ENCODE measurements at regions not wholly inside any gene's neighbourhood (a gene's known extent, or its start where the extent isn't known, plus 50 kb on each side); places are given as distances from the start of the nearest gene placed in this dataset.
"Not testable (repeated sequence)": the region's sequence is repeated elsewhere in the genome, so short reads cannot be mapped to it uniquely, and the experiment has no call there.

DNA sequence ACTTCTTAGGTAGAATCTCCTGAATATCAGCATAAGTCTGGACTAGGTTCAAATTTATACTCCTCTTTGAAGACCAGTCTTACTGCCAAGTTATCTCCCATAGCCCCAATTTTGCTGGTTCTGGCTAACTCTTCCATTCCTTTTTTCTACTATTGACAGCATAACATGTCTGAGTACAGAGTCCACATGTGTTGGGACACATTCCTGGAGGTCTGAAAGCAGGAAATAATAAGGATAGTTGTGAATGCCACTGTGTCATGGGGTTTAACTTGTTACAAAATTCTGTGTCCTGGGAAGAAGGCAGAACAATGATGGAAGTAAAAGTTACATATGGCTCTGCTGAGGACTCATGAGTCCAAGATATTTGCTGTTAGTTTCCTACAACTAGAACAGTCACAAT, 57.4 kb upstream of the ZBTB20 start:
- DNase-seq (no peak), ATAC-seq (no peak)
- intact Hi-C loops (cut with micrococcal nuclease): no loop called here

DNA sequence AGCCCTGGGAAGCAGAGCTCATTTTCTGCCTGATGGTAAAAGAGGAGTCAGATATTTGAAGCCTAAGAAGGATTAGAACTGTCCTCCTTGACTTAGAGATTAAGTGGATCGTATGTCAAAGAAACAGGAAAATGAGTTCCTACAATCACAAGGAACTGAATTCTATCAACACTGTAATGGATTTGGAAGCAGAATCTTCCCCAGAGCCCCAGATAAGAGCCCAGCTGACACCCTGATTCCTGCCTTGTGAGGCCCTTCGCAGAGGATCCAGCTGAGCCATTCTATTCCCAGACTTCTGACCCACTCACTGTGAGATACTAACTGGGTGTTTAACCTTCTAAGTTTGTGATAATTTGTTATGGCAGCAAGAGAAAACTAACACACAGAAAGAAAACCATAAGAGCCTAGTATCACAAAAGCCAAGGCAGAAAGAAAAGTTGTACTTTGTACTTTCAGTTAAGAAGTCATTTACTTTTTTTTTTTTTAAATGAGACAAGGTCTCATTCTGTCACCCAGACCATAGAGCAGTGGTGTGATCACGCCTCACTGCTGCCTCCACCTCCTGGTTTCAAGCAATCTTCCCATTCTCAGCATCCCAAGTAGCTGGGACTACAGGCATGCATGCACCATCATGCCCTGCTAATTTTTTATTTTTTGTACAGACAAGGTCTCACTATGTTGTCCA, 61.1 kb upstream of the ZBTB20 start:
- intact Hi-C loops (cut with micrococcal nuclease): no loop called here
- DNase-seq (no peak), ATAC-seq (no peak)

DNA sequence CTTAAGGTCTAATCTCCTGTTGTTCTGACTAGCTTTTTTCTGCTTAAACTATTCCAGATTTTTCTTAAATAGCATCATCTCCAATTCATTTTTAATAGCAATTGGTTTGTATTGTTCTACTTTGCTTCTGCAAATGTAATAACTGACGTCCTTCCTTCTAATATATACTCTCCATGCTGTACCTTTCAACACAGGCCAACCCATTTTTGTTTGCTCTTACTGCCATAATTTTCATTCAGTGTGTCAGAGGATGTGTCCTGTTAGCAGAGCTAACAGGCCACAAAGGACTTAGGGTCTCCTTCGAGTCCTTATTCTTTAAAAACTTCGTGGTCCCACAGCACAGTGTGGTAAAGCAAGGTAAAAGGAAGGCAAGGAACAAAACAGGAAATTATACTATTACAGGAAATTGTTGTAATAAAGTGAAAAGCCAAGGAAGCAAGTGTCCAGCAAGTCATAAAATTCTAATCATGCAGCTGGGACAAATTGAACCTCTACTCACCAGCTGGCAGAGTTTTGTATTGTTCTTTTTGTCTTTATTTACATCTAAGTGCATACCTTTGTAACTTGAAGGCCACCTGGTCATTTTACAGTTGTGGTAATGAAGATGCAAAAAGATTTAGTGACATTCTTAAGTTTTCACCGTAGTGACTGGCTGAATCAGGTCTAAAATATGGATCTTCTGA, 64.9 kb upstream of the ZBTB20 start:
- DNase-seq: no peak
- no peak for ATAC-seq
- intact Hi-C loops (cut with micrococcal nuclease): loop anchor here (10.0 kb wide), 1 partner anchor 363 kb away; no protein-coding TSS in a partner anchor

DNA sequence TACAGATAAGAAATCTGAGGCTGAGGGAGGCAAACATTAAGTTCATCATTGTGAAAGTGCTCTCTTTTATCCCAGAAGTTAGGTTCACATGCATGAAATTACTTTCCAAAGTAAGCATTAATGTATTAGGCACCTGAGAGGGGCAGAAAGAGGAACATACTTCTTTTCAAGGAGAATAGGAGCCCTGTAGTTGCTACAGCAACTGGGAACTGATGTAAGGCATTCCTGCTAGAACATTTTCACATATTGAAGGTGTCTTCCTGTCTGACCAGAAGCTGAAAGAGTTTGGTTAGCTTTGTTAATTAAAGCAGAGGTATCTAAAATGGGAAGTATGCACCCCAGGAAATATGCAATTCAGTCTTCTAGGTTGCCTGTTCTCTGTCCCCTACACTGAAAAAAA, 65.5 kb upstream of the ZBTB20 start:
- intact Hi-C loops (cut with micrococcal nuclease): loop anchor here (10.0 kb wide), 1 partner anchor 362 kb away; no protein-coding TSS in a partner anchor

DNA sequence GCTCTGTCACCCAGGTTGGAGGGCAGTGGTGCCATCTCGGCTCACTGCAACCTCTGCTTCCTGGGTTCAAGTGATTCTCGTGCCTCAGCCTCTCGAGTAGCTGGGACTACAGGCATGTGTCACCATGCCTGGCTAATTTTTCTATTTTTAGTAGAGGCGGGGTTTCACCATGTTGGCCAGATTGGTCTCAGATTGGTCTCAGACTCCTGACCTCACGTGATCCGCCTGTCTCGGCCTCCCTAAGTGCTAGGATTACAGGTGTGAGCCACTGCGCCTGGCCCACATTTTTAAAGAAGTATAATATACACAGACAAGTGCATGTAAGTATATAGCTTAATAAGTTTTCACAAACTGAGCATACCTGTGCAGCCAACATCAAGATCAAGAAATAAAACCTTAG, 66.0 kb upstream of the ZBTB20 start:
- intact Hi-C loops (cut with micrococcal nuclease): loop anchor here (10.0 kb wide), 1 partner anchor 362 kb away; no protein-coding TSS in a partner anchor
- not testable (repeated sequence) for ATAC-seq, DNase-seq

More for the DNA sequence above, 65.5 kb upstream of the ZBTB20 start:
- no peak for ATAC-seq
- no peak for DNase-seq

DNA sequence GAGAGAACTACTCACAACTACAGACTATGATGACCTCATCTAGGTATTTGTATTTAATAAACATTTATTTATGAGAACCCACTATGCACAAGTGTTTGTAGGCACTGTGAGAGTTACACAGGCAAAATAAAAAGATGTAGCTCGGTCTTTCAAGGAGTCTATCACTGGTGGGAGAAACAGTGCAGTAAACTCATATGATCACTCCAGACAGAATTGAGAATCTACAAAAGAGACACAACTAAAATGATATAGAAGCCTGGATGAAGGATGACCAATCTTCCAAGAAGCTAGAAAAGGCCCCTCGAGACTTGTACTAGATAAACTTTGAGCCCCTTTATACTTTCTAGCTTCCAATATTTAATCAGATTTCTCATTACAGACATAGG, 70.2 kb upstream of the ZBTB20 start:
- ATAC-seq (no peak), DNase-seq (no peak)
- intact Hi-C loops (cut with micrococcal nuclease): loop anchor here (2.0 to 10.0 kb wide), 2 partner anchors 358 to 476 kb away; no protein-coding TSS in a partner anchor

DNA sequence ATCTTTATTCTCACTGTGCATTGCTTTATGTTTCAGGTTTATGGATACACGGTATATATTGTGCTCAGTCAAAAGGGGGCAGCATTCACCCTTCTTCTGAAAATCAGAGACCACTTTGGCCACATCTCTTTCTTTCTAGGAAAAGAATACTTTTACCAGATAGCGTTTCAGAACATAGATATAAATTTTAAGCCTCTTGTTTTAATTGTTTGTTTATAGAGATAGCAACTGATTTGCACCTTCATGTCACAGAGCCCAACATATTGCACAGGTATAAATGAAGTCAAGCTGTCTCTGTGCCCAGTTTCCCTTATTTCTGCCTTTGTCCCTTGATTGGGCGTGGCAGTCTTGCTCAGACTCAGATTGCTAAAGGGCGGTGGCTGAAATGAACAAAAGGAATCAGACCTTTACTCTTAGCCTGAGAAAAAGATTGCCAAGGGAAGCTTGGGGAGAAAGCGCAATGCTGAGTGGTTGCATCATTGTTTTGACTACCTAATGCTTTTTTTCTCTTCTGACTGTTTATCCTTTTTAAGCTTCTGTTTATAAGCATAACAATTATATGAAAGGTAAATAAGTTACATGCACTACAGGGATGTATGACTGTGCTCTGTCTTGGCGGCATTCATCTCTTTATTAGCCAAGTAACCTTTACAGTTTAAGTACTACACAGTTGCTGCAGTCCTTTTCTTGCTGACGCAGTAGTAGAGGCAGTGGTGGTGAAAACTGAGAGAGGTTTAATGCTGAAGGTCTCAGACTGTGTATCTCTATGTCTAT, 70.8 kb upstream of the ZBTB20 start:
- peak; percentile 82 for ATAC-seq
- no peak for DNase-seq
- intact Hi-C loops (cut with micrococcal nuclease): loop anchor here (2.0 to 10.0 kb wide), 2 partner anchors 357 to 475 kb away; no protein-coding TSS in a partner anchor

DNA sequence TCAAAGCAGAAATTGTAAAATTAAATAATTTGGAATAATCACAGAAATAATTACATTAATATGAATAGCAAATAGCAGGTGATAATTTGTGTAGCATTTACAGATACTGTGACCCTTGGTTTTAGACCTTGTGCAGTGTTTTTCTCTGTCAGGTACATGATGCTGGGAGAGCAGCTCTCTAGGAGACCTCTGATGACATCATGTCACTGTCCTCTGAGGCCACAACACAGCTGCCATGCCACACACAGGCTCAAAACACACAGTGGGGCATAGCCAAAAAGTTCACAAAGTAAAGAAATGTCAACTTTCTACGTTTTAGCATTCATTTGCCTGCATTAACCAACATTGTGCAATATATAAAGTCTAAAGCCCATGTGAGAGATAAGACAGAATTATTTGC, 71.8 kb upstream of the ZBTB20 start:
- intact Hi-C loops (cut with micrococcal nuclease): loop anchor here (10.0 kb wide), 1 partner anchor 356 kb away; no protein-coding TSS in a partner anchor
- ATAC-seq: no peak
- no peak for DNase-seq

DNA sequence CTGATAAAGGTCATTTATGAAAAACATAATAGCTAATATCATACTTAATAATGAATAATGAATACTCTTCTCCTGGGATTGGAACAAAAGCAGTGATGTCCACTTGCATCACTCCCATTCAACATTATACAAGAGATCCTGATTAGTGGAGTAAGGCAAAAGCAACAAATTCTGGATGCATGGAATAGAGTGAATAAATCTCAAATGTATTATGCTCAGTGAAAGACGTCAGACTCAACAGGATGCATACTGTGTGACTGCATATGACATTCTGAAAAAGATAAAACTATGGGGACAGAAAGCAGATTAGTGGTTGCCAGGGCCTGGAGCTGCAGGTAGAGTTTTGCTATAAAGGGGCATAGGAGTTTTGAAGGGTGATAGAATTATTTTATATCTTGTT, 77.6 kb upstream of the ZBTB20 start:
- no peak for ATAC-seq
- intact Hi-C loops (cut with micrococcal nuclease): no loop called here

DNA sequence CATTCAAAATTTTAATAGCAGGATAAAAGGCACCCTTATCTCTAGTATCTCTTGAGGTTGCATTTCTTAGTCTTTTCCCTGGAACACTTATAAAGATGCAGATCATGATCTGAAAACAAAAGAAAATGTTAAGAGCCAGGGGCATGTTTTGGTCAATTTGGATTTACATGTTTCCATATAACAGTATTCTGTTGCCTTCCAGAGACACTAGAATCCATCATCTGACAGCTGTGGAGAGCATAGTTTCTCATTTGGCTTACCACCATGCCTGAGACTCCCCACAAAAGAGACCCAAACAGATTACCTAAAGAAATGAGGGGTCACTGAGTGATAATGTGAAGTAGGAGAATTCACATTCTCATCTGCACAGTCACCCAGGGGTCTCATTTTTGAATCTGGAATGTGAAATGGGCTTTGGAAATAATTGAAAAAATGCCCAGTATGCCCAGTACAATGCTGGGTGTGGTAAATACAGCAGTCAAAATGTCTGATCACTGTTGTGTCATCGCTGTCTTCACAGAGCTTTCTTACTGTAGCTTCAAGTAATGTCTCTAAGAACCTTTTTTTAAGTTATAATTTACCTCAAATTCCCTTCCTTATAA, 79.9 kb upstream of the ZBTB20 start:
- ATAC-seq: no peak
- intact Hi-C loops (cut with micrococcal nuclease): no loop called here

More for the DNA sequence above, 77.6 kb upstream of the ZBTB20 start:
- no peak for DNase-seq

DNA sequence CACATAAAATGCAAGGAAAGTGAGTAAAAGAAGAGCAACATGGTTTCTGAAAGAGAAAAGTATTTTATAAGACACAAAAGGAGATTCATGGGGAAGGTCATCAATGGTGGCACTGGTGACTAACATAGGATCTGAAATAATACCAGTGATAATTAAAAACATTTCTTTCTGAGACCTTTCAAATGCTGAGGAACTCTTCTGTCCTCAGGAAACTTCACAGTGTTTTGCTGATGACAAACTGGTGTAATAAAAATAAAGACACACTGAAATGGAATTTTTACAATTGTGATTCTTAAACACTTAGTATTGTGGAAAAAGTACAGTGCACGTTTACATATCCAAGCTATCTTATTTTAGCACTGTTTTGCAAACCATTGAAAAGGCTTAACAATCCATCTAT, 80.4 kb upstream of the ZBTB20 start:
- intact Hi-C loops (cut with micrococcal nuclease): no loop called here
- ATAC-seq (no peak), DNase-seq (no peak)

More for the DNA sequence above, 79.9 kb upstream of the ZBTB20 start:
- DNase-seq: no peak

DNA sequence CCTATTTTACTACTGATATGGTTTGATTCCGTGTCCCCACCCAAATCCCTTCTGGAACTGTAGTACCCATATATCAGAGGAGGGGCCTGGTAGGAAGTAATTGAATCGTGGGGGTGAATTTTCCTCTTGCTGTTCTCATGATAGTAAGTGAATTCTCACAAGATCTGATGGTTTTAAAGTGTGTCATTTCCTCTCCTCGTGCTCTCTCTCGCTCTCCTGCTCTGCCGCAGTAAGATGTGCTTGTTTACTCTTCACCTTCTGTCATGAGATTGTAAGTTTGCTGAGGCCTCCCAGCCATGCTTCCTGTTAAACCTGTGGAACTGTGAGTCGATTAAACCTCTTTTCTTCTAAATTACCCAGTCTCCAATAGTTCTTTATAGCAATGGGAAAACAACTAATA, 81.2 kb upstream of the ZBTB20 start:
- DNase-seq: no peak
- intact Hi-C loops (cut with micrococcal nuclease): no loop called here
- no peak for ATAC-seq

DNA sequence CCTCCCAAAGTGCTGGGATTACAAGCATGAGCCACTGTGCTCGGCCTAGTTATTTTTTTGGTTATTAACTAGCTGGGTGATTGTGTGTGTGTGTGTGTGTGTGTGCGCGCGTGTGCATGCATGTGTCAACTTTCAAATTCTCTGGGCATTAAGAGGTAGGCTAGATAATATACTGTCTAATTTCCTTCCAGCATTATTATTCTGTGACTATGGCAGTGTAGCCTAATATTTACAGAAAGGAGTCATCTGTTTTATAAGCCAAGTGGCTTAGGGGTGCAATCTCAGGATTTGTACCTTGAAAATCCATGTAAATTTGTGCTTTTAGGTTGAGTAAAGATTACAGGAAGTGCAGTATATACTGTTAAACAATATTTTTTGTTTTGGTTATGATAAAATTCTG, 85.1 kb upstream of the ZBTB20 start:
- intact Hi-C loops (cut with micrococcal nuclease): no loop called here
- DNase-seq (no peak), ATAC-seq (no peak)

DNA sequence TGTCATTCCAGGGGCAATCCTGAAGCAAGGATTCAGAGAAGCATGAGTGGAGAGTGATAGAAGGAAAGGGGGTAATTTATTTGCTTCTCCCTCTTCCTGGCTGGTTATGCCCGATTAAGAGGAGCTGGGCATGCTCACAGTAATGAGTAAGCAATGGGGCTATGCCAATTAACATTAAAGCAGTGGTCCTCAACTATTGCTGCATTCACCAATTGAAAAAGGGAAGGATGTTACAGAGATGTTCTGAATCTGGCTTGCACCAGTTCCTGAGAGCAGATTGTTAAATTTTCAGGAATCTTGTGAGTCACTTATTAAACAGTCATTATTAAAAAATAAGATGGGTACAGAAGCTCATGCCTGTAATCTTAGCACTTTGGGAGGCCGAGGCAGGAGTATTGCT, 85.9 kb upstream of the ZBTB20 start:
- DNase-seq (no peak), ATAC-seq (no peak)
- intact Hi-C loops (cut with micrococcal nuclease): no loop called here

DNA sequence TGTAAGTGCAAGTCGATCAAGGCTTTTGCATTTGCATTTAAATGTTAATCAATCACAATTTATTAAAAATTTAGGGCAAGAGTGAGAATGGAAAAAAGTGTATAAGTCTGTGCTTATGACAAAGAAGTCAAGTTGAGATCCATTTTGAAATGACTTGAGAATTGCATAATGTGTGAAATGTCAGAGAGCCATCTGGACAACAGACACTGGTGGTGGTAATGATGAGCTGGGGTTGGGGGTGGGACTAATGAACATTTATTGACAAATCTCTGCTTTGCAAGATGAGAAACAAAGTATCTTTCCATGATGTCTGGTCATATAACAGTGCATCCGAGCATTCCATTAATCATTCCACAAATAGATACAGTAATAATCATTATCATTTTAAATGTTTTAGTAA, 89.4 kb upstream of the ZBTB20 start:
- ATAC-seq (no peak), DNase-seq (no peak)
- intact Hi-C loops (cut with micrococcal nuclease): no loop called here

DNA sequence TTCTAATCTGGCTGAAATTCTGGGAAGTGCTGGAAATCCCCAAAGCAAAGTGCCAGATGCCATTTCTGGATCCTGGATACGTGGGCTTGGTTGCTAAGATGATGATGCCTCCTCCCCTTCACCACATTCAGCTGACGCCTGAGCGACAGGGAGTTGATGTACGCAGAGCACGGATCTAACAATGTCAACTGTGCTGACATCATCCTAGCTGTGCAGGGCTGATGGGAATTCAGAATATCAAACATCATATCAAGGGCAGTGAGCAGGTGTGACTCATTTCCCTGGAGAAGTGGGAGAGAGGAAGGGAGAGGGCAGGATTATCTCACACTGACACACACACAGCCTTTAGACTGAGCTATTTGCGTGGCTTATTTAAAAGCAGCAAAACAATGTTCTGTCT, 92.6 kb upstream of the ZBTB20 start:
- DNase-seq: peak; percentile 47
- peak; percentile 97 for ATAC-seq
- intact Hi-C loops (cut with micrococcal nuclease): no loop called here

DNA sequence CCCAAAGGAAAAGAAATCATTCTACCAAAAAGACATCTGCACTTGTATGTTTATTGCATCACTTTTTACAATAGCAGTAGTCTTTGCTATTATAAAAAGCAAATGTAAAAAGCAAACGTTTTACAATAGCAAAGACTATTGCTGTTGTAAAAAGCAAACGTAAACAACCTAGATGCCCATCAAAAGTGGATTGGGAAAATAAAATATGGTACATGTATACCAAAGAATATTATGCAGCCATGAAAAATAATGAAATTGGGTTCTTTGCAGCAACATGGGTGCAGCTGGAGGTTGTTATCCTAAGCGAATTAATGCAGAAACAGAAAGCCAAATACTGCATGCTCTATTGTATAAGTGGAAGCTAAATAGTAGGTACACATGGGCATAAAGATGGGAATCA, 97.3 kb upstream of the ZBTB20 start:
- no peak for ATAC-seq
- intact Hi-C loops (cut with micrococcal nuclease): no loop called here
- DNase-seq: no peak

DNA sequence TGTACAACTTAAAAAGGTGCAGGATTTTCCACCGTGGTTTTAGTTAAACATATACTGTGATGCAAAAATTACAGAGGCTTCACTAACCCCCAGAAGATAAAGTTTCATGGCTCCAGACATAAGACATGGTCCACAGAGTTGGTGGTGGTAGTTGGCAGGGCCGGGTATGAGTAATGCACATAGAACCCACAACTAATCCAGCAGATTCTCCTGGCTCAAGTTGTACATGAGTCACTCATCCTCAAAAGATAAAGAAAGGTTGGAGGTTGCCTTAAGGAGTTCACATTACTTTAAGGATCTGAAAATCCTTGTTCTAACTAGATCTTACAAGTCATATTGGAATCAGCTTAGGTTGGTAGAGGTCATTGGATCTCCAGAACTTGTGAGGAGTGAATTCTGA, 98.3 kb upstream of the ZBTB20 start:
- intact Hi-C loops (cut with micrococcal nuclease): no loop called here
- no peak for DNase-seq
- peak; percentile 43 for ATAC-seq

DNA sequence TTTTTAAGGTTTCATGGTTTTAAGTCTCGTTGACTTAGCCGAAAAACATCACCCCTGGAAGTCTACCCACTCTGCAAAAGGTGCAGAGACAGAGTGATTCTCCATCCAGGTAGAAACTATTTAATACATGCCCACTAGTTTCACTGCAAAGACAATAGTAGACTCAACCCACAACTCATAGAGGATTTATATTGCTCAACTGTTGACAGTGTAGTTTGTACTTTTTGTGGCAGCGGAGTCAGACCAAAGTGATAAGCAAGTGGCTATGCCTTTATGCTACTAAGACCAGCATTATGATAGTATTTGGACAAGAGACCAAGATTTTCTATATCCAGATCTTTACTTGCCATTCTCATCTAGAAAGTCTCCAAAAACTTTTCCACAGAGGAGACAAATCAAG, 98.8 kb upstream of the ZBTB20 start:
- intact Hi-C loops (cut with micrococcal nuclease): no loop called here
- ATAC-seq: no peak
- no peak for DNase-seq

All from left ventricle myocardium superior (tissue), 1 donor.